ENCODE measurements at regions not wholly inside any gene's neighbourhood (a gene's known extent, or its start where the extent isn't known, plus 50 kb on each side); places are given as distances from the start of the nearest gene placed in this dataset.
A peak's percentile ranks its signal among the peaks of the same experiment; 100 is the strongest.
"Not testable (repeated sequence)": the region's sequence is repeated elsewhere in the genome, so short reads cannot be mapped to it uniquely, and the experiment has no call there.

- no peak for DNase-seq (ENCODE audit: low spot score)
Measured at GRCh38 chr11:95650276-95650675, 139.3 kb downstream of the FAM76B start.

DNA sequence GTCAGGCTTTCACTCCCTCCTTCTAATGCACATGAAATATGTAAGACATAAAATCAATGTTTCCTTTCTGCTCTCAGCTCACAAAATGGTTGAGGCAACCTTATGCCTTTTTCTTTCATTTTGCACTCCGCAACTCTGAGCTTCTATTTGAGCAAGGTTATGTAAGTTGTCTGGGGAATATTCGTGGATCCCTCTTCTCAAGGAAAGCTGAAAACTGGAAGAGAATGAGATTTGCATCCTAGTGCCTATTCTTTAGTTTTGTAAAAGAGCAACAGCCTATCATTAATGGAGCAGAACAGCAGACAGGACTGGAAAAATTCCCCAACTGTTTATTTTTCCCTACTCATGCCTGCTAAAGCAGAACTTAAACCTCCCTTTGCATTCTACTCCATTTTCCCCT is 141.7 kb downstream of the FAM76B start:
- no peak for DNase-seq (ENCODE audit: low spot score)

- no peak for DNase-seq (ENCODE audit: low spot score)
Measured at GRCh38 chr11:95647355-95647754, 142.2 kb downstream of the FAM76B start.

DNA sequence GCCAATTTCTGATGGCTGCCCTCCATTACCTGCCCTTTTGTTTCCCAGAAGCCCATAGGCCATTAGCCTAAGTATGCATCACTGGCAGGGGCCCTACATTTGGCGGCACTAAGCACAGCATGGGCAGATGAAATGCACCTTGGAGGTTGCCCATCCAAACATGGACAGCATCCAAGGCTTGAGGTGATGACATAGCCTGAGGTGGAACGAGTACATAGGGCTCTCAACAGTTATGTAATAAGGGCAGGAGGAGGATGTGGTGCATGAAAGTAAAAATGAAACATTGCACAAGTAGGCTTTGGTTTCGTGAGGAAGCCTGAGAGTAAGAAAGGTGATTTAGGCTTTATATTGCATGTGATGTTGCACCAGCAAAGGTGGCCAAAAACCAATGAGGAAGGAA is 148.1 kb downstream of the FAM76B start:
- no peak for DNase-seq (ENCODE audit: low spot score)

DNA sequence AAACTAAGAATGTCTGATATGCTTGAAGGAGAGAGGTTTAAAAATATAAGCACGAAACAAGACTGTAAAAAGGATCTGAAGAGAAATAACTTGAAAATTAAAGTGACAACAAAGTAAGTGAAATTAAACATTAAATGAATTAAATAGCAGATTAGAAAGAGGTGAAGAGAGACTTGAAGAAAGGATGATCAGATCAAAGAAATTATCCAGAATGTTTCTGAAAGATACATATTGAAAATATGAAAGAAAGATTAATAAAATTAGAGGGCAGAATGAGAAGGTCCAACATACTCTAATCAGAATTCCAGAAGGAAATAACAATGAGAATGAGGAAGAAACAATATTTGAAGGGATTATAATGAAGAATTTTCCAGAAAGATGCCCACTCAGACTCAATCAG is 151.1 kb downstream of the FAM76B start:
- no peak for DNase-seq (ENCODE audit: low spot score)

- DNase-seq (ENCODE audit: low spot score), result peak; percentile 9
Measured at GRCh38 chr11:95625164-95625900, 164.2 kb downstream of the FAM76B start.

DNA sequence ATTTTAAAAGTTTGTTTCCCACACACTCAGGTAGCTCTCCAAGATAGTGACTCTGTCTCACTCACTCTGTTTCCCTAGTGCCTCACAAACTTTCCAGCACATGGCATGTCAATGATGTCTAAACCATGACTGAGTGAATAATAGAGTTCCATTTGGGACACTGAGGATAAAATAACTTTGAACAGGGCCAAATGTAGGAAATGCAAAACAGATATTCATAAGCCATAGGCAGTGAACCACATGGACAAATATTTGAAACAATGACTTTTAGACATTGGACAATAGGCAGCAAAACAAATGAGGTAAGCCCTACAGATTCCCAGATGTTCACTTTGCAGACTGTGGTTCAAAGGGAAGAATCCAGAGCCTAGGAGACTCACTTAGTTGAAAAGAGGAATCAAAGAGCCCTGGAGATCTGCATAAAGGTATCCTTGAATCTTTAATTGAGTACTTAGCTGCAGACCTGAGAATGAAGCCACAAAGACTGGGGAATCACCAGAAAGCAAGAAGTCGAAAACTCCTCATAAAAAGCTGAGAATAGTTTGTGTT is 173.3 kb downstream of the FAM76B start:
- no peak for DNase-seq (ENCODE audit: low spot score)

DNA sequence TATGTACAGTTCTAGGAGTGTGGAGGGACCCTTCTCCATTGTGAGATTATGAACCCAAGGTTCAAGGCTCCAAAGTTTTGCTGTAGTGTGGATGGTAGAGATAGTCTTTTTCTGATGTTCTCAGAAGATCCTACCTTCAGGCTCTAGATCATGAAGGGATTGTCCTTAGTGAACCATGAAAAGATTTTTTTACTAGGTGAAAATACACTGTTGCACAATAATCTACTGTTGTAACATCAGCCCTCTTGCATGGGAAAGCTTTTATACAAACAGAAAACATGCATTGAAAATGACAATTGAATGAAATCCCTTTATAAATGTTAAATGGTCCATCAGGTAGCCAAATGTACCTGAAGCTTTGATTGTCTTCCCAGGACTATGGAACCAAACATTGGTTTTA is 177.8 kb downstream of the FAM76B start:
- DNase-seq (ENCODE audit: low spot score), result no peak

GRCh38 chr11:95610185-95610584 is 179.4 kb downstream of the FAM76B start:
- DNase-seq (ENCODE audit: low spot score), result not testable (repeated sequence)

GRCh38 chr11:95608093-95608492 is 181.5 kb downstream of the FAM76B start:
- no peak for DNase-seq (ENCODE audit: low spot score)

- no peak for DNase-seq (ENCODE audit: low spot score)
Measured at GRCh38 chr11:95606824-95607223, 182.8 kb downstream of the FAM76B start.

- DNase-seq (ENCODE audit: low spot score), result no peak
Measured at GRCh38 chr11:95605271-95605940, 184.2 kb downstream of the FAM76B start.

DNA sequence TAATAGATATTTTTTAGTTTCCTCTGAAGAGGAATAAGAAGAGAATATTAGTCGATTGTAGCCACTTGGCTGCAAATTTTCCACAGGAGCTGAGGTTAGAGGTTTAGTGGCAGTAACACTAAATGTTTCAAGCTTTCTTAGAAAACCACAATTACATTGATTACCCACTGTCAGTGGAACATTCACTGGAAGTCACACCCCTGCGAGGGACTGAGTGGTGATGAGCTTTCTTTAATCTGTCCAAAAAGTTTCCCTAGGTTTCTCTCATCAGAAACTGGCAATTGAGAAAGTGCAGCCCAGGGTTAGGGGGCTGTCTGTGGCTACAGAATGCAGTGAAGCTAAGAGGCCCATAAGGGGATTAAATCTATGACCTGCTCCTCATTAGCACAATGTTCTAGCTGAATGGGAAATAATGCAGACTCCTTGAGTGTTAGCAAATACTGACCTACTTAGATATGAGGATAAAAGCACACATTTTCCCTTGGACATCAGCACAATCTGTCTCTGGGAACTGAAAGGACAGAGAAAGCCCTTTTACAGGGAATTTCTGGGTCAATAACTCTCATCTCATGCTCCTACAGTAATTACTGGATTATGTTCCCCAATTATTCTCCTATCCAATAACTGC is 189.5 kb downstream of the FAM76B start:
- no peak for DNase-seq (ENCODE audit: low spot score)

- DNase-seq (ENCODE audit: low spot score), result no peak
Measured at GRCh38 chr11:95595973-95596489, 193.6 kb downstream of the FAM76B start.

DNA sequence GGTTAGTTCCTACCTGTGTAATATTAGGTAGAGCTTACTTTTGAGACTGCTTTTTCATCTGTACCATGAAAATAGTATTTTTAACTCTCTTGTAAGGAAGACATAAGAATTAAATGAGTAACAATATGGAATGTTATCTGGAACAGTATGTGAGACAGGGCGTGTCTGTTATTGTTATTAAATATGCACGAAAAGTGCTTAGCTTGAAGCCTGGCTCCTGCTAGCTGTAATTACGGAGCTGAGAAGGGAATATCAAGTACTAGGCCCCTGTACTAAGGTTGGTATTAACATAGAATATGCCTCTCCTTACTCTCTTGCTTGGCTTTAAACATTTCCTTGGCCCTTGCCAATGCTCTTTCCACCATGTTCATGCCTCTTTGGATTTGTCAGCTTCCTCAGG is 194.0 kb downstream of the FAM76B start:
- no peak for DNase-seq (ENCODE audit: low spot score)

GRCh38 chr11:95593111-95593510 is 196.5 kb downstream of the FAM76B start:
- DNase-seq (ENCODE audit: low spot score), result no peak

GRCh38 chr11:95592471-95592870 is 197.1 kb downstream of the FAM76B start:
- DNase-seq (ENCODE audit: low spot score), result peak; percentile 46

GRCh38 chr11:95589893-95590612 is 199.5 kb downstream of the FAM76B start:
- DNase-seq (ENCODE audit: low spot score), result no peak

DNA sequence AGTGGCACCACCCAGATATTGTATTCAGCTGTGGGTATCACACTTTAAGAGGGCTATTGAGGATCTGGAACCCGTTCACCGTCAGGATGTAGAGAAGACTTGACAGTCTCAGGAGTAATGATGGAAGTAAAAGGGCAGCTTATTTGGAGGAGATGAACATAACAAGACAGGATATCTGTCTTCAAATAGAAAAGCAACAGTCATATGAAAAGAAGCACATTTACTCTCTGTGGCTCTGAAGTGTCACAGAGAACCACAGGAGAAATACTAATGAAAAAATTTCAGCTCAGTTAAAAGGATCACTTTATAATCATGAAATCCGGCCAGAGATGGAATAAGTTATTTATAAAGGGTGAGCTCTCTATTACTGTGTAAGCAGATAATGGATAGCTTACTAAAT is 200.8 kb downstream of the FAM76B start:
- DNase-seq (ENCODE audit: low spot score), result no peak

DNA sequence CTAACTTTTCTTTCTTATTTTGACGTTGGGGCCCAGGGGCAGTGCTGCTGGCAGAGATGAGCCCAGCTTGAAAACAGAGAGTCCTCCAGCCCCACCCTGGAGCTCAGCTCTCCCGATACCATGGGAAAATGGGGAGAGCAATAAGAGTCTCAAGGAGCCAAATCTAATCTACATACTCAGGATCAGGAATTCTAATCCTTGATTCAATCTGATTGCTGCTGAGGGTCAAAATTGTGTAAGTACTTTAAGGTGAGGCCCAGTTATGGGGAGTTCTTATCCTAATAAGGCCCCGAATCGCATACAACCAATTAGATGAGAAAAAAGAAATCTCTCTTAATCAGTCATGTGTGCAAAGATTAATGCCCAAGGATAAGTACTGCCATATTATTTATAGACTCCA is 202.9 kb downstream of the FAM76B start:
- no peak for DNase-seq (ENCODE audit: low spot score)

DNA sequence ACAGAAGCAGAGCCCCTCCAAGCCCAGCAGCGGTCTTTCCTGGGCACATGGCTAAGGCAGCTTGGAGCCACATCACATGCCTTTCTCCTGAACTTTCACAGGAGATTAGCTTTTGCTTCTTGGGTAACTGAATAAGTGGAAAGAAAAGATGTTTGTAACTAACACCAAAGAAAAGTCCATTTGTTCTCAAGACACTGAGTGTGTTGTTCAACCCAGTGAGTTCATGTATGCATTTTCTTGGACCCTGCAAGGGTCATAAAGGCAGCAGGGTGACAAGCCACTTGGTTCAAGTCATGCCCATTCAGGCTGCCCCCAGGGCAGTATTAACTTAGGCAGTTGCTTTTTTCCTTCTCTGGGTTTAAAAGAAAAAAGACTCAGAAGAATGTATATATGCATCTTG is 203.4 kb downstream of the FAM76B start:
- DNase-seq (ENCODE audit: low spot score), result no peak

DNA sequence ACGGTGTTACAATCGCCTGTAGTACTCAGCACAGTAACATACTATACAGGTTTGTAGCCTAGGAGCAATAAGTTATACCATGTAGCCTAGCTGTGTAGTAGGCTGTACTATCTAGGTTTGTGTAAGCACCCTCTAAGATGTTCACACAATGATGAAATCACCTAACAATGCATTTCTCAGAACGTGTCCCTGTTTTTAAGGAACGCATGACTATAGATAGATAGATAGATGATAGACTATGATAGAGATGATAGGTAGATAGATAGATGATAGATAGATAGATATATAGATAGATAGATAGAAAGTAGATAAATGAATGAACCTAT is 203.9 kb downstream of the FAM76B start:
- no peak for DNase-seq (ENCODE audit: low spot score)
